ENCODE measurements at regions not wholly inside any gene's neighbourhood (a gene's known extent, or its start where the extent isn't known, plus 50 kb on each side); places are given as distances from the start of the nearest gene placed in this dataset.

- no peaks in the 10 kb centered on the region for H3K9me3 ChIP-seq
- H3K36me3 ChIP-seq: no peaks in the 10 kb centered on the region
- no peak overlapping the region for H3K27ac ChIP-seq
- H3K4me1 ChIP-seq: peaks cover 0 to 5% (median 2%) of the 10 kb centered on the region in 4 donors
- no peaks in the 10 kb centered on the region for H3K27me3 ChIP-seq
- TF ChIP-seq, protein P1, sequence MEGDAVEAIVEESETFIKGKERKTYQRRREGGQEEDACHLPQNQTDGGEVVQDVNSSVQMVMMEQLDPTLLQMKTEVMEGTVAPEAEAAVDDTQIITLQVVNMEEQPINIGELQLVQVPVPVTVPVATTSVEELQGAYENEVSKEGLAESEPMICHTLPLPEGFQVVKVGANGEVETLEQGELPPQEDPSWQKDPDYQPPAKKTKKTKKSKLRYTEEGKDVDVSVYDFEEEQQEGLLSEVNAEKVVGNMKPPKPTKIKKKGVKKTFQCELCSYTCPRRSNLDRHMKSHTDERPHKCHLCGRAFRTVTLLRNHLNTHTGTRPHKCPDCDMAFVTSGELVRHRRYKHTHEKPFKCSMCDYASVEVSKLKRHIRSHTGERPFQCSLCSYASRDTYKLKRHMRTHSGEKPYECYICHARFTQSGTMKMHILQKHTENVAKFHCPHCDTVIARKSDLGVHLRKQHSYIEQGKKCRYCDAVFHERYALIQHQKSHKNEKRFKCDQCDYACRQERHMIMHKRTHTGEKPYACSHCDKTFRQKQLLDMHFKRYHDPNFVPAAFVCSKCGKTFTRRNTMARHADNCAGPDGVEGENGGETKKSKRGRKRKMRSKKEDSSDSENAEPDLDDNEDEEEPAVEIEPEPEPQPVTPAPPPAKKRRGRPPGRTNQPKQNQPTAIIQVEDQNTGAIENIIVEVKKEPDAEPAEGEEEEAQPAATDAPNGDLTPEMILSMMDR (IDR thresholded peaks at IDR 0.05): no peak
- TF ChIP-seq POLR2A (IDR thresholded peaks at IDR 0.05) (no peak), EP300 (IDR thresholded peaks at IDR 0.05) (no peak), POLR2AphosphoS5 (IDR thresholded peaks at IDR 0.05) (no peak)
- WGBS, 2 donors: 92 to 98% methylated on average over 13 of the region's 13 CpGs
- no peak for ATAC-seq (ENCODE audit: low FRiP score in 2 of 2)
- no peak for DNase-seq
- no peak overlapping the region for H3K4me3 ChIP-seq
Observed at GRCh38 chr21:45338311-45339017, 50.8 kb upstream of the POFUT2 start.

DNA sequence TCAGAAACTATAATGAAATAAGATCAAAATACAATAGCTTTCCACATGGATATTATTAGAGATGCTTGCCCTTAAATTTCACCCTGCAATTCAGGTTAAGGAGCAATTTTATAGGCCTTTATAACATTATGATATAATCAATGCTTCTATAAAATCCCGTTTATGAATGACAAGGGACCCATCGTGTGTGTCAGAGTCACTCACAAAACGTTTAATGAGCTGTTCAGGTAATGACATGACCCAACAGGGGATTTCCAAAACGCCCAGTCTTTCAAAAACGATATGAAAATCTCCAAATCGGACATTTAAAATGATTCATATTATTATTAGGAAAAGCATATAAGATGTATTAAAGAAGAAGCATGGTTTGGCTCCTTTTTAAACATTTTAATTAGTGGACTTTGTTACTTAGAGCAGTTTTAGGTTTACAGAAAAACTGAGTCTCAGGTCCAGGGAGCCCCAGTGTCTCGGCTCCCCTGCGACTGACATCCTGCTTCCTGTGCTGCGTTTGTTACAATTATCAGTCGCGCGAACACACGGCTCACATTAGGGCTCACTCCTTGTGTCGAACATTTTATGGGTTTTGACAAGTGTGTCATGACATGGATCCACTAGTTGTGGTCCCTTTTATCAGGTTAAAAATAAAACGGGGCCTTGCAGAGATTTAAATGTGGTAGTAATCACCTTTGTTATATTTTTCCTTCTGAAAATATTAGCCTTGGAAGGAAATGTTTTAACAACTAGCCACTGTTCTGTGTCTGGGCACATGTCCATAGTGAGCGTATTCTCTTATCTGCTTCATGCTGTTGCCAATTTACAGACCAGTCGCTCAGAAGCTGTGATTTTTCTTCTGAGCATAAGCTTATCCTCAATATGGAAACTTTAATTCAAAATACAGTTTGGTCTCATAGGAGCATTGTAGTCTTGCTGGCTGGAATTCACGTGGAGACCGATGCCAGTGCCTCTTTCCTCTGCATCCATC, 52.0 kb upstream of the POFUT2 start:
- Histone ChIP-seq H3K9me3 (no peaks in the 10 kb centered on the region), H3K4me3 (no peak overlapping the region), H3K36me3 (no peaks in the 10 kb centered on the region), H3K4me1 (peaks cover 0 to 5% (median 2%) of the 10 kb centered on the region in 4 donors), H3K27me3 (no peaks in the 10 kb centered on the region), H3K27ac (no peak overlapping the region)
- TF ChIP-seq POLR2A (IDR thresholded peaks at IDR 0.05) (no peak), EP300 (IDR thresholded peaks at IDR 0.05) (no peak), POLR2AphosphoS5 (IDR thresholded peaks at IDR 0.05) (no peak)
- DNase-seq (no peak), ATAC-seq (ENCODE audit: low FRiP score in 2 of 2) (no peak)
- 61 to 64% methylated on average over 19 of the region's 19 CpGs for WGBS, 2 donors

DNA sequence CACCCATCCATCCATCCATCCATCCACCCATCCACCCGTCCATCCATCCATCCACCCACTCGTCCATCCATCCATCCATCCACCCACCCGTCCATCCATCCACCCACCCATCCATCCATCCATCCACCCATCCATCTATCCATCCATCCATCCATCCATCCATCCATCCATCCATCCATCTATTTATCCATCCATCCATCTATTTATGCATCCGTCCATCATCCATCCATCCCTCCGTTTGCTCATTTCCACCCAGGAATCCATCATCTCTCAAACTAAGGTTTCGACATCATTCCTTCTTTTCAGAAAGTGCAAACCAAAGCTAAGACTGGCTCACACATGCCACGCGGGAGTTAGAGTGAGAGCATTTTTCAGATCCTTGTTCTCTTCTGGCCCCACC, 52.8 kb upstream of the POFUT2 start:
- ATAC-seq (ENCODE audit: low FRiP score in 2 of 2): no peak
- Histone ChIP-seq H3K9me3 (no peaks in the 10 kb centered on the region), H3K4me3 (no peak overlapping the region), H3K27ac (no peak overlapping the region), H3K4me1 (peaks cover 0 to 5% (median 2%) of the 10 kb centered on the region in 4 donors), H3K36me3 (no peaks in the 10 kb centered on the region), H3K27me3 (no peaks in the 10 kb centered on the region)
- 87 to 90% methylated on average over 7 to 8 of the region's 8 CpGs for WGBS, 2 donors
- DNase-seq: no peak
- TF ChIP-seq POLR2AphosphoS5 (IDR thresholded peaks at IDR 0.05): no peak
- TF ChIP-seq, protein P1 (IDR thresholded peaks at IDR 0.05): no peak
- no peak for TF ChIP-seq POLR2A (IDR thresholded peaks at IDR 0.05)
- TF ChIP-seq EP300 (IDR thresholded peaks at IDR 0.05): no peak

DNA sequence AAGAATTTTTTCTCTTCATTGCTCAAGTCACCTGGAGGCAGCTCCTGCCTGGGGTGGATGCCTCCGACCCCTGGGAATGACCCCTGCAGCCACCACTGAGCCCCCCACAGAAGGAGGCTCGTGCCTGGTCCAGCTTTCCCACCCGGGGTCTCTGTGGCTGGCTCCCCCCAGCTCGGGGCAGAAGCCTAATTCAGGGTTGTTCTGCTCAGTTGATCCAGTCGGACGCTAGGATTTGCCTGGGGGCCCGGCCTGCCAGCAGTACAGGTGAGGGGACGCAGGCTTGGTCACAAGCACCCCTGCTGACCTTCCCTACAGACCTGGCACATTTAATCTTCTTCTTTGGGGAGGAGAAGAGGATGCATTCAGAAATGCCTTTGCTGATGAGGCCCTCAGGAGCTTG, 53.6 kb upstream of the POFUT2 start:
- ATAC-seq (ENCODE audit: low FRiP score in 2 of 2) (no peak), DNase-seq (peak in 1 of 2 donors; percentile 41)
- Histone ChIP-seq H3K27me3 (no peaks in the 10 kb centered on the region), H3K9me3 (no peaks in the 10 kb centered on the region), H3K4me1 (peaks cover 0 to 5% (median 2%) of the 10 kb centered on the region in 4 donors), H3K4me3 (no peak overlapping the region), H3K27ac (no peak overlapping the region), H3K36me3 (no peaks in the 10 kb centered on the region)
- TF ChIP-seq POLR2A (IDR thresholded peaks at IDR 0.05) (no peak), EP300 (IDR thresholded peaks at IDR 0.05) (no peak), POLR2AphosphoS5 (IDR thresholded peaks at IDR 0.05) (no peak)
- WGBS, 2 donors: 93 to 95% methylated on average over 6 to 8 of the region's 8 CpGs

GRCh38 chr21:45341779-45342178, 54.1 kb upstream of the POFUT2 start:
- no peaks in the 10 kb centered on the region for H3K9me3 ChIP-seq
- peaks cover 0 to 5% (median 2%) of the 10 kb centered on the region in 4 donors for H3K4me1 ChIP-seq
- no peaks in the 10 kb centered on the region for H3K27me3 ChIP-seq
- no peaks in the 10 kb centered on the region for H3K36me3 ChIP-seq
- no peak for DNase-seq
- TF ChIP-seq EP300 (IDR thresholded peaks at IDR 0.05) (no peak), POLR2AphosphoS5 (IDR thresholded peaks at IDR 0.05) (no peak), POLR2A (IDR thresholded peaks at IDR 0.05) (no peak)
- TF ChIP-seq, protein P1 (IDR thresholded peaks at IDR 0.05): no peak
- no peak overlapping the region for H3K27ac ChIP-seq
- WGBS, 2 donors: 15 to 22% methylated on average over 9 of the region's 9 CpGs
- no peak for ATAC-seq (ENCODE audit: low FRiP score in 2 of 2)
- H3K4me3 ChIP-seq: no peak overlapping the region

Data from upper lobe of left lung (tissue), 6 donors.